A673 (cell line): ENCODE measurements at regions not wholly inside any gene's neighbourhood (a gene's known extent, or its start where the extent isn't known, plus 50 kb on each side); places are given as distances from the start of the nearest gene placed in this dataset.

Source experiments
- CTCF ChIP-seq: fragments of 300-800, 200-600 bp; sonication (generic); conservative IDR thresholded peaks from 2 replicates; pipeline ENCODE4 v1.5.1; 2017; ENCODE audit warnings: low read depth, mild to moderate bottlenecking, antibody characterized with exemption, low read length, moderate library complexity, mixed read lengths
- EZH2 ChIP-seq: fragments of 200-600 bp; sonication (generic); IDR thresholded peaks from 2 replicates; pipeline ENCODE4 v1.6.1; 2017; ENCODE audit warnings: borderline replicate concordance, low read depth, mild to moderate bottlenecking, mixed read lengths, antibody characterized with exemption, low read length; ENCODE audit not compliant: poor library complexity, severe bottlenecking

- no peak for TF ChIP-seq CTCF
- TF ChIP-seq EZH2: no peak
These were observed 856.7 kb downstream of the CDH8 start for GRCh38 chr16:61179561-61179960.
